HepG2 (cell line): ENCODE measurements at regions not wholly inside any gene's neighbourhood (a gene's known extent, or its start where the extent isn't known, plus 50 kb on each side); places are given as distances from the start of the nearest gene placed in this dataset.

Source experiments
- ASH2L ChIP-seq: fragments of 300-600, 200-600 bp; sonication (generic); IDR thresholded peaks from 2 replicates; pipeline ENCODE4 v1.7.0; 2017; ENCODE audit warnings: low read depth, mild to moderate bottlenecking, moderate library complexity, mixed read lengths, low read length; ENCODE audit not compliant: insufficient read length
- CENPX ChIP-seq: sonication (generic); formaldehyde crosslinking; IDR thresholded peaks from 2 replicates; pipeline ENCODE4 v1.9.0; 2021; ENCODE audit warnings: mild to moderate bottlenecking, missing genetic modification reagents, moderate library complexity
- KLF16 ChIP-seq, 2 experiments: sonication (generic) in 1 of 2; formaldehyde crosslinking in 1 of 2; IDR thresholded peaks; 2 replicates each; pipeline versions ENCODE4 v1.6.1 to v1.8.0; 2016 to 2023; ENCODE audit warnings: missing genetic modification reagents in 2 of 2, missing compliant biosample characterization in 1 of 2
- MAFK ChIP-seq, 2 experiments: IDR thresholded peaks in 1 of 2; conservative IDR thresholded peaks in 1 of 2; 2 replicates each; pipeline ENCODE4 v1.6.1; 2011; ENCODE audit warnings: improper control_type of control experiment in 2 of 2, low read length in 2 of 2
- MAZ ChIP-seq, 2 experiments: sonication (generic) in 1 of 2; formaldehyde crosslinking in 1 of 2; IDR thresholded peaks; 2 replicates each; pipeline versions ENCODE4 v1.5.0 to v1.6.1; 2012 to 2020; ENCODE audit warnings: low read depth in 2 of 2, mild to moderate bottlenecking in 2 of 2, borderline replicate concordance in 1 of 2, improper control_type of control experiment in 1 of 2, low read length in 1 of 2, missing genetic modification reagents in 1 of 2, moderate library complexity in 1 of 2
- POLR2A ChIP-seq, 2 experiments: IDR thresholded peaks; 2 replicates each; pipeline ENCODE4 v1.6.1; 2011; ENCODE audit warnings: low read depth in 2 of 2, low read length in 2 of 2, mild to moderate bottlenecking in 1 of 2, moderate library complexity in 1 of 2; ENCODE audit not compliant: insufficient read depth in 1 of 2
- POLR2AphosphoS5 ChIP-seq: IDR thresholded peaks from 2 replicates; pipeline ENCODE4 v1.6.1; 2012; ENCODE audit warnings: low read depth, low read length
- POLR2G ChIP-seq: fragments of 200-400 bp; formaldehyde crosslinking; IDR thresholded peaks from 2 replicates; pipeline ENCODE4 v1.6.1; 2018; ENCODE audit warnings: mild to moderate bottlenecking, low read depth, low read length, moderate library complexity
- RFX5 ChIP-seq: IDR thresholded peaks from 2 replicates; pipeline ENCODE4 v1.6.1; 2011; ENCODE audit warnings: low read depth, low read length, improper control_type of control experiment
- ZBTB8A ChIP-seq: sonication (generic); formaldehyde crosslinking; IDR thresholded peaks from 2 replicates; pipeline ENCODE4 v1.4.0; 2020; ENCODE audit warnings: mild to moderate bottlenecking, low read depth, missing genetic modification reagents, borderline replicate concordance
- ZNF24 ChIP-seq: fragments of 450-650 bp; IDR thresholded peaks from 2 replicates; pipeline ENCODE4 v1.6.1; 2017; ENCODE audit warnings: antibody characterized with exemption, mild to moderate bottlenecking
- TF ChIP-seq, protein P1 (sequence below): sonication (generic); formaldehyde crosslinking; IDR thresholded peaks from 2 replicates; pipeline ENCODE4 v1.9.0; 2021; ENCODE audit warnings: missing genetic modification reagents, borderline replicate concordance
- TF ChIP-seq, protein P2 (sequence below): sonication (generic); formaldehyde crosslinking; IDR thresholded peaks from 2 replicates; pipeline ENCODE4 v1.5.1; 2020; ENCODE audit warnings: mild to moderate bottlenecking, missing genetic modification reagents, moderate library complexity

DNA sequence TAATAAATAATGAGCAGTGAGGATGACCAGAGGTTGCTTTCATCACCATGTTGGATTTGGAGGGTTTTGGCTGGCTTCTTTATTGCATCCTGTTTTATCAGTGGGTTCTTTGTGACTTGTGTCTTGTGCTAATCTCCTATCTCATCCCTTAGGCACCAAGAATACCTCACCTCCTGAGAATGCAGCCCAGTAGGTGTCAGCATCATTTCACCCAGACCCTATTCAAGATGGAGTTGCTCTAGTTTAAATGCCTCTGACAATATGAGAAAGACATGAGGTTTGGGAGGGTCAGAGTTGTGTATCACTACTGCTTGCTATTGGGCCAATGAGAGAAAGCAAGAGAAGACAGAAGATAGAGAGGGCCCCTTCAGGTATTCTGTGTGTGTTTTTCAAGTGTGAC, 592.2 kb downstream of the ETNK1 start:
- TF ChIP-seq POLR2AphosphoS5 (no peak), RFX5 (no peak), POLR2G (no peak), KLF16 (CRISPR knock-in tag; IDR thresholded peaks at IDR 0.05) (no peak), ZNF24 (no peak), POLR2A (IDR thresholded peaks at IDR 0.05; ENCODE audit: insufficient read depth in 1 of 2, low read depth in 2 of 2, low read length in 2 of 2) (no peak), ASH2L (no peak), ZBTB8A (no peak), MAFK (conservative IDR thresholded peaks at IDR 0.05 in 1 of 2, IDR thresholded peaks at IDR 0.05 in 1 of 2; ENCODE audit: low read length in 2 of 2) (no peak), CENPX (CRISPR knock-in tag) (no peak), MAZ (IDR thresholded peaks at IDR 0.05; ENCODE audit: borderline replicate concordance, low read depth, low read length) (no peak), MAZ (CRISPR knock-in tag; IDR thresholded peaks at IDR 0.05; ENCODE audit: low read depth) (no peak)
- TF ChIP-seq, protein P1, sequence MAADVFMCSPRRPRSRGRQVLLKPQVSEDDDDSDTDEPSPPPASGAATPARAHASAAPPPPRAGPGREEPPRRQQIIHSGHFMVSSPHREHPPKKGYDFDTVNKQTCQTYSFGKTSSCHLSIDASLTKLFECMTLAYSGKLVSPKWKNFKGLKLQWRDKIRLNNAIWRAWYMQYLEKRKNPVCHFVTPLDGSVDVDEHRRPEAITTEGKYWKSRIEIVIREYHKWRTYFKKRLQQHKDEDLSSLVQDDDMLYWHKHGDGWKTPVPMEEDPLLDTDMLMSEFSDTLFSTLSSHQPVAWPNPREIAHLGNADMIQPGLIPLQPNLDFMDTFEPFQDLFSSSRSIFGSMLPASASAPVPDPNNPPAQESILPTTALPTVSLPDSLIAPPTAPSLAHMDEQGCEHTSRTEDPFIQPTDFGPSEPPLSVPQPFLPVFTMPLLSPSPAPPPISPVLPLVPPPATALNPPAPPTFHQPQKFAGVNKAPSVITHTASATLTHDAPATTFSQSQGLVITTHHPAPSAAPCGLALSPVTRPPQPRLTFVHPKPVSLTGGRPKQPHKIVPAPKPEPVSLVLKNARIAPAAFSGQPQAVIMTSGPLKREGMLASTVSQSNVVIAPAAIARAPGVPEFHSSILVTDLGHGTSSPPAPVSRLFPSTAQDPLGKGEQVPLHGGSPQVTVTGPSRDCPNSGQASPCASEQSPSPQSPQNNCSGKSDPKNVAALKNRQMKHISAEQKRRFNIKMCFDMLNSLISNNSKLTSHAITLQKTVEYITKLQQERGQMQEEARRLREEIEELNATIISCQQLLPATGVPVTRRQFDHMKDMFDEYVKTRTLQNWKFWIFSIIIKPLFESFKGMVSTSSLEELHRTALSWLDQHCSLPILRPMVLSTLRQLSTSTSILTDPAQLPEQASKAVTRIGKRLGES, result no peak
- TF ChIP-seq, protein P2, sequence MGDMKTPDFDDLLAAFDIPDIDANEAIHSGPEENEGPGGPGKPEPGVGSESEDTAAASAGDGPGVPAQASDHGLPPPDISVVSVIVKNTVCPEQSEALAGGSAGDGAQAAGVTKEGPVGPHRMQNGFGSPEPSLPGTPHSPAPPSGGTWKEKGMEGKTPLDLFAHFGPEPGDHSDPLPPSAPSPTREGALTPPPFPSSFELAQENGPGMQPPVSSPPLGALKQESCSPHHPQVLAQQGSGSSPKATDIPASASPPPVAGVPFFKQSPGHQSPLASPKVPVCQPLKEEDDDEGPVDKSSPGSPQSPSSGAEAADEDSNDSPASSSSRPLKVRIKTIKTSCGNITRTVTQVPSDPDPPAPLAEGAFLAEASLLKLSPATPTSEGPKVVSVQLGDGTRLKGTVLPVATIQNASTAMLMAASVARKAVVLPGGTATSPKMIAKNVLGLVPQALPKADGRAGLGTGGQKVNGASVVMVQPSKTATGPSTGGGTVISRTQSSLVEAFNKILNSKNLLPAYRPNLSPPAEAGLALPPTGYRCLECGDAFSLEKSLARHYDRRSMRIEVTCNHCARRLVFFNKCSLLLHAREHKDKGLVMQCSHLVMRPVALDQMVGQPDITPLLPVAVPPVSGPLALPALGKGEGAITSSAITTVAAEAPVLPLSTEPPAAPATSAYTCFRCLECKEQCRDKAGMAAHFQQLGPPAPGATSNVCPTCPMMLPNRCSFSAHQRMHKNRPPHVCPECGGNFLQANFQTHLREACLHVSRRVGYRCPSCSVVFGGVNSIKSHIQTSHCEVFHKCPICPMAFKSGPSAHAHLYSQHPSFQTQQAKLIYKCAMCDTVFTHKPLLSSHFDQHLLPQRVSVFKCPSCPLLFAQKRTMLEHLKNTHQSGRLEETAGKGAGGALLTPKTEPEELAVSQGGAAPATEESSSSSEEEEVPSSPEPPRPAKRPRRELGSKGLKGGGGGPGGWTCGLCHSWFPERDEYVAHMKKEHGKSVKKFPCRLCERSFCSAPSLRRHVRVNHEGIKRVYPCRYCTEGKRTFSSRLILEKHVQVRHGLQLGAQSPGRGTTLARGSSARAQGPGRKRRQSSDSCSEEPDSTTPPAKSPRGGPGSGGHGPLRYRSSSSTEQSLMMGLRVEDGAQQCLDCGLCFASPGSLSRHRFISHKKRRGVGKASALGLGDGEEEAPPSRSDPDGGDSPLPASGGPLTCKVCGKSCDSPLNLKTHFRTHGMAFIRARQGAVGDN (CRISPR knock-in tag), result no peak
